NB4 (cell line): ENCODE measurements at regions not wholly inside any gene's neighbourhood (a gene's known extent, or its start where the extent isn't known, plus 50 kb on each side); places are given as distances from the start of the nearest gene placed in this dataset.

Experiments used
- DNase-seq: peaks from one replicate; pipeline ENCODE4 v3.0.0; 2010; ENCODE audit warnings: low read depth
- H3K4me3 ChIP-seq: one replicate; pipeline ENCODE4 v1.5.1; 2011; ENCODE audit warnings: mild to moderate bottlenecking, low read depth, low read length, moderate library complexity
- MAX ChIP-seq: IDR thresholded peaks from 2 replicates; pipeline ENCODE4 v1.6.1; 2011; ENCODE audit warnings: low read depth, low read length
- MYC ChIP-seq: IDR thresholded peaks from 2 replicates; pipeline ENCODE4 v1.6.1; 2011; ENCODE audit warnings: low read depth, low read length
- POLR2A ChIP-seq: IDR thresholded peaks from 2 replicates; pipeline ENCODE4 v1.6.1; 2011; ENCODE audit warnings: mild to moderate bottlenecking; ENCODE audit not compliant: insufficient read length; ENCODE audit errors: extremely low read depth
- TF ChIP-seq, protein P1 (sequence below): IDR thresholded peaks from one replicate; pipeline ENCODE4 v1.5.1; 2012; ENCODE audit warnings: low read depth, low read length

GRCh38 chr1:234861761-234862160, 251.8 kb upstream of the IRF2BP2 start:
- TF ChIP-seq MAX = no peak
- TF ChIP-seq, protein P1, sequence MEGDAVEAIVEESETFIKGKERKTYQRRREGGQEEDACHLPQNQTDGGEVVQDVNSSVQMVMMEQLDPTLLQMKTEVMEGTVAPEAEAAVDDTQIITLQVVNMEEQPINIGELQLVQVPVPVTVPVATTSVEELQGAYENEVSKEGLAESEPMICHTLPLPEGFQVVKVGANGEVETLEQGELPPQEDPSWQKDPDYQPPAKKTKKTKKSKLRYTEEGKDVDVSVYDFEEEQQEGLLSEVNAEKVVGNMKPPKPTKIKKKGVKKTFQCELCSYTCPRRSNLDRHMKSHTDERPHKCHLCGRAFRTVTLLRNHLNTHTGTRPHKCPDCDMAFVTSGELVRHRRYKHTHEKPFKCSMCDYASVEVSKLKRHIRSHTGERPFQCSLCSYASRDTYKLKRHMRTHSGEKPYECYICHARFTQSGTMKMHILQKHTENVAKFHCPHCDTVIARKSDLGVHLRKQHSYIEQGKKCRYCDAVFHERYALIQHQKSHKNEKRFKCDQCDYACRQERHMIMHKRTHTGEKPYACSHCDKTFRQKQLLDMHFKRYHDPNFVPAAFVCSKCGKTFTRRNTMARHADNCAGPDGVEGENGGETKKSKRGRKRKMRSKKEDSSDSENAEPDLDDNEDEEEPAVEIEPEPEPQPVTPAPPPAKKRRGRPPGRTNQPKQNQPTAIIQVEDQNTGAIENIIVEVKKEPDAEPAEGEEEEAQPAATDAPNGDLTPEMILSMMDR = no peak
- no peak for TF ChIP-seq MYC
- TF ChIP-seq POLR2A = no peak
- DNase-seq = no peak
- no peak overlapping the region for H3K4me3 ChIP-seq

DNA sequence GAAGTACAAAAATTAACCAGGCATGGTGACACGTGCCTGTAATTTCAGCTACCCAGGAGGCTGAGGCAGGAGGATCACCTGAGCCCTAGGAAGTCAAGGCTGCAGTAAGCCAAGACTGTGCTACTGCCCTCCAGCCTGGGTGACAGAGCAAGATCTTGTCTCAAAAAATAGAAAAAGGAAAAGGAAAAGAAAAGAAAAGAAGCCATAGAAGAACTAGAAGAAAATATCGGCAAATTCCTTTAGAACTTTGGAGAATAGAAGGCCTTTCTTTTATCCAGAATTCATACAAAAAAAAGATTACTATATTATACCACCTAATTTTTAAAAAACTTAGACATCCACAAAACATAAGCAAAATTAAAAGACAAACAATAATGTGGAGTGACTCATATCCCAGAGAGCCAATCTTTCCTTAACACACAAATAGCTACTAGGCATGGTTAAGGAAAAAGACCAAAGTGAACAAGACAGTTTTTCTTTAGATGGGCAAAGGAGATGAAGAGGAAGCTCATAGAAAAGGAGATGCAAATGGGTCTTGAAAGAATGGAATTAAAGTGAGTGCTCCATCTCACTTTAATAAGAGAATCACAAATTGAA, 251.1 kb upstream of the IRF2BP2 start:
- TF ChIP-seq POLR2A (no peak), MAX (no peak), MYC (no peak)
- TF ChIP-seq, protein P1 = no peak
- no peak for DNase-seq
- H3K4me3 ChIP-seq = no peak overlapping the region

DNA sequence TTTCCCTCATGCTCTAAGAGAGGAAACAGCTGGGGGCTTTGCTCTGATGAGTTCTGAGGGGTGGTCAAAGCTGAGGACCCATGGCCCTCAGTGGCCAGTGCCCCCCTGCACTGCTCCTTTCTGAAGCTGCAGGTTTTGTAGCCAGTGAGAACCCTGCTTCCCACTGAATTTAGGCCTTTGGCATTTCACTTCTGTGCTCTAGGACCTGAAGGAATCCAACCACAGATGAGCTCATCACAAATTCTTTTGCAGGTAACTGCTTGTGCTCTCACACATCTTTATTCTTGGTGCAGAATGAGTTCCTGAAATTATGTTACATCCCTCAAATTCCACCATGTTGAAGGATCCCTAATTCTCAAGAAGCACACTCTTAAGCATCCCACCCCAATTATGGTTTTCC, 248.7 kb upstream of the IRF2BP2 start:
- no peak for DNase-seq
- H3K4me3 ChIP-seq = no peak overlapping the region
- no peak for TF ChIP-seq MAX
- TF ChIP-seq MYC = no peak
- TF ChIP-seq, protein P1 = no peak
- TF ChIP-seq POLR2A = no peak

DNA sequence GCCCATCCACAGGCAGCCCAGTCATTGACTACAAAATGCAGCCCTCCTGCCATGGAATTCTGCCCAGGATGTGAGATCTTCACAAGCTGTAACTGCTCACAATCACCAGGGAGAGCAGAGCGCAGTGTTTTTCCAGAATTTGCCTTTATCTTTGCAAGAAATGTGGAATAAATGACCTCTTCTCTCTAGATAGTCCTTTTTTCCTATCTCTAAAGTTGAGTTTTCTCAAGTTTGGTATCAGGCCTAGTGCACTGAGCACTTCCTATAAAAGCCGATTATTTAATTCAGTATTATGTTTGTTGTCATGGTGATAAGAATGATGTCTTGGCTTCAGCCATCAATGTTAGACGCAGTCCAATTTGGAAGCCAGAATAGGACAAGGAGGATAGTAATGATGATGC, 246.9 kb upstream of the IRF2BP2 start:
- H3K4me3 ChIP-seq = no peak overlapping the region
- TF ChIP-seq, protein P1 = no peak
- TF ChIP-seq POLR2A (no peak), MYC (no peak), MAX (no peak)
- DNase-seq = no peak

DNA sequence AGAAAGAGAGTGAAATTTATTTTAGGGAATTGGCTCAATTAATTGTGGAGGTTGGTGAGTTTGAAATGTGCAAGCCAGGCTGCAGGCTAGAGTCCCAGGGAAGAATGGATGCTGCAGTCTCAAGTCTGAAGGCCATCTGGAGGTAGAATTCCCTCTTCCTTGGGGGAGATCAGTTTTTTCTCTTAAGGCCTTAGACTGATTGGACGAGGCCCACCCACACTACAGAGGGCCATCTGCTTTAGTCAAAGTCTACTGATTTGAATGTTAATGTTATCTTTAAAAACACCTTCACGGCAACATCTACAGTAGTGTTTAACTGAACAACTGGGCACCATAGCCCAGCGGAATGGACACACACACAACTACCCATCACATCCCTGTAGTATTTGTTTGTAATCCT, 245.9 kb upstream of the IRF2BP2 start:
- TF ChIP-seq MYC (no peak), POLR2A (no peak), MAX (no peak)
- TF ChIP-seq, protein P1 = no peak
- H3K4me3 ChIP-seq = no peak overlapping the region
- no peak for DNase-seq
